WTC11 (cell line): ENCODE measurements at regions not wholly inside any gene's neighbourhood (a gene's known extent, or its start where the extent isn't known, plus 50 kb on each side); places are given as distances from the start of the nearest gene placed in this dataset.

Experiments used
- ATF2 ChIP-seq: sonication (generic); formaldehyde crosslinking; IDR thresholded peaks from 2 replicates; pipeline ENCODE4 v1.8.1; 2022; ENCODE audit warnings: low read depth, missing genetic modification reagents, borderline replicate concordance
- TEAD4 ChIP-seq: sonication (generic); formaldehyde crosslinking; IDR thresholded peaks from 2 replicates; pipeline ENCODE4 v1.8.0; 2022; ENCODE audit warnings: mild to moderate bottlenecking, missing genetic modification reagents
- TF ChIP-seq, protein P1 (sequence below): sonication (generic); formaldehyde crosslinking; conservative IDR thresholded peaks from 2 replicates; pipeline ENCODE4 v1.8.1; 2023; ENCODE audit warnings: mild to moderate bottlenecking, low read depth, missing genetic modification reagents, moderate library complexity
- TF ChIP-seq, protein P2 (sequence below): fragments of 200-600 bp; IDR thresholded peaks from 2 replicates; pipeline ENCODE4 v1.8.0; 2022; ENCODE audit warnings: antibody characterized with exemption
- TF ChIP-seq, protein P3 (sequence below): sonication (generic); formaldehyde crosslinking; IDR thresholded peaks from 2 replicates; pipeline ENCODE4 v1.8.1; 2023; ENCODE audit warnings: mild to moderate bottlenecking, missing genetic modification reagents

DNA sequence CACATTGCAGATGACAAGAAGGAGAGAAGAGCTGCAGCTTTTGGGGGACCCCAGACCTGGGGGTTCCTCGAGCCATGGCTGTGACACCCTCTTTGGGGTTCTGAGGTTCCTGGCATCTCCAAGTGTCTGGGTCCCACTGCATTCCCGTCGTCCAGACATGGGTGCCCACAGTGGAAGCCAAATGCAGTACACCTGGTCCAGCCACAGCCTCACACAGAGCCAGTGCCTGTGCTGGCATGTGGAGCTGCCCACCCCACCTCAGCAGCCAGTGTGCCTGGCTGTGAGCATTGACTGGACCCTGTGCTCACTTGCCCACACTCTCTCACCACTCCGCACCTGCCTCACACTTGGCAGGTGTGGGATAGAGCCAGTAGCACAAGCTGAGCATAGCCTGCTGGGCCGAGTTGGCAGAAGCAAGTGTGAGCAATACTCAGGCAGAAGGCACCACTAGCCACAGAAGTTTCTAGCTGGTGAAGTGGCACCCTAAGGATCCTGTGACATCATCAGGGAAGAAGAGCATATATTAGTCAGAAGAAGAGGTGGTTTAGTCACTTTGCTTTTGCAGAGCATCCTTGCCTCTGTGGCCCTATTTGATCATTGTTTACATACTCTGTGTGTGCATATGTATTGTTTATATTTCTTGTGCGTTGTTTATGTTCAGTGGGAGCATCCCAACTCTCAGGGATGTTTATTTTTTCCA lies 65.0 kb upstream of the MAGEB2 start:
- TF ChIP-seq, protein P1, sequence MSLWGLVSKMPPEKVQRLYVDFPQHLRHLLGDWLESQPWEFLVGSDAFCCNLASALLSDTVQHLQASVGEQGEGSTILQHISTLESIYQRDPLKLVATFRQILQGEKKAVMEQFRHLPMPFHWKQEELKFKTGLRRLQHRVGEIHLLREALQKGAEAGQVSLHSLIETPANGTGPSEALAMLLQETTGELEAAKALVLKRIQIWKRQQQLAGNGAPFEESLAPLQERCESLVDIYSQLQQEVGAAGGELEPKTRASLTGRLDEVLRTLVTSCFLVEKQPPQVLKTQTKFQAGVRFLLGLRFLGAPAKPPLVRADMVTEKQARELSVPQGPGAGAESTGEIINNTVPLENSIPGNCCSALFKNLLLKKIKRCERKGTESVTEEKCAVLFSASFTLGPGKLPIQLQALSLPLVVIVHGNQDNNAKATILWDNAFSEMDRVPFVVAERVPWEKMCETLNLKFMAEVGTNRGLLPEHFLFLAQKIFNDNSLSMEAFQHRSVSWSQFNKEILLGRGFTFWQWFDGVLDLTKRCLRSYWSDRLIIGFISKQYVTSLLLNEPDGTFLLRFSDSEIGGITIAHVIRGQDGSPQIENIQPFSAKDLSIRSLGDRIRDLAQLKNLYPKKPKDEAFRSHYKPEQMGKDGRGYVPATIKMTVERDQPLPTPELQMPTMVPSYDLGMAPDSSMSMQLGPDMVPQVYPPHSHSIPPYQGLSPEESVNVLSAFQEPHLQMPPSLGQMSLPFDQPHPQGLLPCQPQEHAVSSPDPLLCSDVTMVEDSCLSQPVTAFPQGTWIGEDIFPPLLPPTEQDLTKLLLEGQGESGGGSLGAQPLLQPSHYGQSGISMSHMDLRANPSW (CRISPR knock-in tag), result no peak
- TF ChIP-seq, protein P2, sequence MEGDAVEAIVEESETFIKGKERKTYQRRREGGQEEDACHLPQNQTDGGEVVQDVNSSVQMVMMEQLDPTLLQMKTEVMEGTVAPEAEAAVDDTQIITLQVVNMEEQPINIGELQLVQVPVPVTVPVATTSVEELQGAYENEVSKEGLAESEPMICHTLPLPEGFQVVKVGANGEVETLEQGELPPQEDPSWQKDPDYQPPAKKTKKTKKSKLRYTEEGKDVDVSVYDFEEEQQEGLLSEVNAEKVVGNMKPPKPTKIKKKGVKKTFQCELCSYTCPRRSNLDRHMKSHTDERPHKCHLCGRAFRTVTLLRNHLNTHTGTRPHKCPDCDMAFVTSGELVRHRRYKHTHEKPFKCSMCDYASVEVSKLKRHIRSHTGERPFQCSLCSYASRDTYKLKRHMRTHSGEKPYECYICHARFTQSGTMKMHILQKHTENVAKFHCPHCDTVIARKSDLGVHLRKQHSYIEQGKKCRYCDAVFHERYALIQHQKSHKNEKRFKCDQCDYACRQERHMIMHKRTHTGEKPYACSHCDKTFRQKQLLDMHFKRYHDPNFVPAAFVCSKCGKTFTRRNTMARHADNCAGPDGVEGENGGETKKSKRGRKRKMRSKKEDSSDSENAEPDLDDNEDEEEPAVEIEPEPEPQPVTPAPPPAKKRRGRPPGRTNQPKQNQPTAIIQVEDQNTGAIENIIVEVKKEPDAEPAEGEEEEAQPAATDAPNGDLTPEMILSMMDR, result no peak
- TF ChIP-seq ATF2 (no peak), TEAD4 (no peak)
- TF ChIP-seq, protein P3, sequence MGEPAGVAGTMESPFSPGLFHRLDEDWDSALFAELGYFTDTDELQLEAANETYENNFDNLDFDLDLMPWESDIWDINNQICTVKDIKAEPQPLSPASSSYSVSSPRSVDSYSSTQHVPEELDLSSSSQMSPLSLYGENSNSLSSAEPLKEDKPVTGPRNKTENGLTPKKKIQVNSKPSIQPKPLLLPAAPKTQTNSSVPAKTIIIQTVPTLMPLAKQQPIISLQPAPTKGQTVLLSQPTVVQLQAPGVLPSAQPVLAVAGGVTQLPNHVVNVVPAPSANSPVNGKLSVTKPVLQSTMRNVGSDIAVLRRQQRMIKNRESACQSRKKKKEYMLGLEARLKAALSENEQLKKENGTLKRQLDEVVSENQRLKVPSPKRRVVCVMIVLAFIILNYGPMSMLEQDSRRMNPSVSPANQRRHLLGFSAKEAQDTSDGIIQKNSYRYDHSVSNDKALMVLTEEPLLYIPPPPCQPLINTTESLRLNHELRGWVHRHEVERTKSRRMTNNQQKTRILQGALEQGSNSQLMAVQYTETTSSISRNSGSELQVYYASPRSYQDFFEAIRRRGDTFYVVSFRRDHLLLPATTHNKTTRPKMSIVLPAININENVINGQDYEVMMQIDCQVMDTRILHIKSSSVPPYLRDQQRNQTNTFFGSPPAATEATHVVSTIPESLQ (CRISPR knock-in tag), result no peak
